Activated effector memory CD4-positive, alpha-beta T cell treated with anti-CD3 and anti-CD28 coated beads, Interleukin-2, amount 50 U/mL, for 16 hours (primary cell): ENCODE measurements at regions not wholly inside any gene's neighbourhood (a gene's known extent, or its start where the extent isn't known, plus 50 kb on each side); places are given as distances from the start of the nearest gene placed in this dataset.
"Not testable (repeated sequence)": the region's sequence is repeated elsewhere in the genome, so short reads cannot be mapped to it uniquely, and the experiment has no call there.

Experiments
- DNase-seq: peaks from one replicate; pipeline ENCODE4 v3.0.0-alpha.2; 2020

DNA sequence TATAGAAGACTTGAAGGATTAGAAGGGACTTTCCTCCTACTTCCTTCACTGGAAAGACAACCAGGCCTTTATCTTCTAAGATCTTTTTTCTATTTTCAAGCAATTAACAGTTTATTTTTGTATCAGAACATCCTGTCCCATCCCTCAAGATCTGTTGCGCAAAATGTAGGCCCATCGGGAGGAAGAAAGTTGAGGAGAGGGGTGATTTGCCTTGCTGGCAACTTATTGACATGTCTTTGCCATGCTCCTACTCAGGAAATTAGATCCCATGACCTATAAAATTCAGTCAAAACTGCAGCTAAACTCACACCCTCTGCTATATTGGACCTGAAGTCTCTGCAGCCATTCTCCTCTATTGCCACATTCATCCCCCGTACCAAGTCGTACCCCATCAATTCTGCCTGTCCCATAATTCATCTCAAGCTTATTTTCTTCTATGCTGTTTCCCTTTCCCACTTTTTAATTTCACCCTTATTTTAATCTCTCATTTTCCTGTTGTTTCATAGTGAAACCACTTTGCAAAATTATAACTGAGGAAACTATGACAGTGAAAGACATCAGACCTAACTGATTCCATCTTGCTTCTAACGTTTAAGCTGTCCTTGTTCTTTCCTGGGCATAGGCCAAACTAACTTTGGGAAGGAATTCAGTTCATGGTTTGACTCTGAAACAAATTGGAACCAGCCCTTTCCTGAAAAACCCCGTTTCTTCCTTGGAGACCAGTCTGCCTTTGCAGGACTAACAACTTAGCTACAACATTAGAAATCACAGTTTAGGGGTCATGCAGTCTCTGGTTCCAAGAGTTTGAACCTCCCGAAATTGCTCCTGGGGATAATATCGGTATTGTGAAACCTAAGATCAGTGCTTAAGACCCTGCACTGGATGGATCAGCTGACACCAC is 195.7 kb upstream of the PTBP2 start:
- DNase-seq, result no peak

GRCh38 chr1:96528672-96529071 is 192.9 kb upstream of the PTBP2 start:
- DNase-seq, result not testable (repeated sequence)

- DNase-seq, result no peak
Observed at GRCh38 chr1:96533820-96534219, 187.8 kb upstream of the PTBP2 start.

GRCh38 chr1:96536581-96536980 is 185.0 kb upstream of the PTBP2 start:
- DNase-seq, result no peak

DNA sequence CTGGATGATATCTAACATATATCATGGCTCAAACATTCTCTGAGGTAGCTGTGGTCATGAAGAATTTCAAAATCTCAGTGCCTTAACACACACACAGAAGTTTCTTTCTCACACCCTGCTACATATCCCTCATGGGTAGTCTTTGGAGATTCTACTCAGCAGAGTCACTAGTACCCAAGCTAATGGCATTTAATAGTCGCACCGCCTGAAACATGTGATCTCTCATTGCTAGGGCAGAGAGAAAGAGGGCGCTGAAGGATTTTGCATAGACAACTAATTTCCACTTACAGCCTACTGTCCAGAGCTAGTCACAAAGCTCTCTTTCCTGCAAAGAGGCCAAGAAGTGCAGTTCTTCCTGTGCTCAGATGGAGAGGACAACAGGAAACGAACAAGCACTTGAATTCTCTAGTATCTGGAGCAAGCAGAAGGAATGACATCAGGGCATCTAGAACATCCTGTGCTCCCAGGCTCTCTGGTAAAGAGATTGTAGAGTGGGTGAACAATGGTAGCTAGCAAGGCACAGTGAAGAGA is 183.4 kb upstream of the PTBP2 start:
- no peak for DNase-seq

DNA sequence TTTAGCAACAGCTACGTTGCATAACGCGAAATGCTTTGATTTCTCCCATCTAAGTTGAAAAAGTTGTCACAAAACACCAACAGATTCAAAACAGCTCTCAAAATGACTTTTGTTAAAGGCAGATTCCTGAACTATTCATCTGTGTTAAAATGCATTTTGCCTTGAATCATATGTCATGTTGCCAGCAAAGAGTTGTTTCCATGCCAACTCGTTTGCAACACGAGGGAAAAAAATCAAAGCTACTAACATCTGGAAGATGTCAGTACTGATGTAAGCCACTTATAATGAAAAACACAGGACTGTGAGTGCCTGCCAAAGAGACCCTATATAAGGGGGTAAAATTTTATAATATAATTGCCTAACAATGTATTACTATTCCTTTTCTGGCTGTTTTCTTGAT is 182.7 kb upstream of the PTBP2 start:
- DNase-seq, result no peak

DNA sequence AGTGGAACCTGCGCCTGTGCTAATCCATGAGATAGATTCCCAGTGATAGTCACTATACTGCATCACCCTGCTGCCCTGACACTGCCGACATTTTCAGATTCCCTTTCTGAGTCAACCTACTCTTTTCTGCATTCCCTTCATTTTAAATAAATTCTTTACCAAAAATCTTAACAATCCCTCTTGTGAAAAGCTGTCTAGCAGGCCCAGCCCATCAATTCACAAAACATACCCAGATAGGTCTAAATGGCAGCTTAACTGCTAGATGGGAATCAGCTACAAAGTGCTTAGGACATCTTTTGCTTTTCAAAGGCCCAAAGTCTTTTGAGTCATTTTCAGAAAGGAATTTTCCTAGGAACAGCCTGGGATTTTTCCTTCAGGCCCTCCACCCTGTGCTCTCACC is 180.1 kb upstream of the PTBP2 start:
- DNase-seq, result no peak

DNA sequence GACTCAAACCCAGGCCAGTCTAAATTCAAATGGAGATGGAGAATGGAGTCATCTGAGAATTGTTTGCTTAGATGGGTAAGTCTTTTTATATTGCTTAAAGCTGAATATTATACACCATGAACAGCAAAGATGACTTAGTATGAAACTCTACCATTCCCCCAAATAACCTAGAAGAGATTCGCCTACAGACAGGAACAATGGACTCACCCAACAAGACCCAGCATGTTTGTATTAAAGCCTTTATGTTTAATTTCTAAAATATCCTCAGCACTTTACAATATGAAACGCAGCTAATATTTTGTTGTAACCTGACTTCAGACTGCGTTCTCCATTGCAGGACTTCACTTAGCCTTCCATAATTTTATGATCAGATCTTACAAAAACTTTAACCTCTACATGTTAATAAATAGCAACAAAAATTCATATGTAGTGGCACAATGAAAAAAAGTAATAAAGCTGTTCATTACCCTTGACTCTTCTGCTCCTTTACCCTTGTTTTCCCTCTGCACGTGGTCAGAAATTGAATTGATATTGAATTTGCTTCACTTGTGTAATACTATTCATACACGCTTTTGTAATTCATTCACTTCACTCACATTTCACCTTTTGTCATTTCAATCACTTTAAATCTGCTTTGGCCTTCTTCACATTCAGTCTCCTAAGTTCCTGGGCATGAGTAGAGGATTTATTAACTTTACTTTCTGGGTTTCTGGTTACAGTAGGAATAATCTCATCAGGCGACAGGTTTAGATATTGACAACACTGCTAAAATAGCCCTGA is 177.3 kb upstream of the PTBP2 start:
- DNase-seq, result no peak

DNA sequence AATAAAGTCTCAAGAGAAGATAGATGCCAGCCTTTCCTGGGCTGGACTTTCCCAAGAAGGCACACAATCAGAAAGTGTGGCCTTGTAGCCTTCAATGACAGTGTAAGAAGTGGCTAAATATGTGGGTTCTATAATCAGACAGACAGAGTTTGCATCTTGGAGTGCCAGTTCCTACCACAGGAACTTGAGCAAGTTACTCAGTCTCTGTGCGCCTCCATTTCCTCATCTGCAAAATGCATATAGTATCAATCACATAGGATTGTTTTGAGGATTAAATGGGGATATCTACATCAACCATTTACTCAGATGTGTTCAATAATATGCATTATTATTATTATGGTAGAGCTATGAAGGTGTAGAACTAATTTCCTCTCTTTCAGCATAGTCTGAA is 176.8 kb upstream of the PTBP2 start:
- no peak for DNase-seq

DNA sequence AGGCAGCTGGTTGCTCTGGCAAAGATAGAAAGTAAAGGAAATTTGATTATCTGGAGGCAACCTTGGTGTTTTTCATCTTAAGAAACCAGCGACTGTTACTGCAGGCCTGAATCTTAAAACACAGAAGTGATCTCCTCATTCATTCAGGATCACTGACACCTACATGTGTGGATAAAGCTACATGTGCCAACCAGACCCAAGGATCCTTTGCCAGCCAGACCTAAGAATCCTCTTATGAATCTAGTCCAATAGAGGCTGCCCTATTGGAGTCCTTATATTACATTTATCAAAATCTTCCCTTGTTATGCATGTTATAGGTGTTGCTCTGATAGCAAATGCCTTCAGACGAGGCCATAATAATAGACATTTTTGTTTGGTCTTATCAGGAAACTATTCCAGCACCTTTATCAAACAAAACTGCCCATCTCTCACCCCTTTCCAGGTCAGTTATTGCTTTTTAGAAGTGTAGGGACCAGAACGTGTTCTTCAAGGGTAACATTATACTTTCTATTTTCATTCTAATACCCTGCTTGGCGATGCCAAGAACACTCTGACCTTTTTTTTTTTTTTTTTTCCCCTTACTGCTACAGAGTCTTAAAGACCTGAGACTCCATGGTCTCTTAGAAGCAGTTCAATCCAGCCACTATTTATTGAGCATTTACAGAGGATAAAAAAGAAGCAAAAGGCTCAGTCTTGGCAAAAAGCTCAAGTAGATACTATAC is 175.5 kb upstream of the PTBP2 start:
- no peak for DNase-seq

GRCh38 chr1:96550061-96550460 is 171.5 kb upstream of the PTBP2 start:
- DNase-seq, result no peak

GRCh38 chr1:96552451-96552850 is 169.1 kb upstream of the PTBP2 start:
- DNase-seq, result no peak

GRCh38 chr1:96553811-96554210 is 167.8 kb upstream of the PTBP2 start:
- DNase-seq, result no peak

DNA sequence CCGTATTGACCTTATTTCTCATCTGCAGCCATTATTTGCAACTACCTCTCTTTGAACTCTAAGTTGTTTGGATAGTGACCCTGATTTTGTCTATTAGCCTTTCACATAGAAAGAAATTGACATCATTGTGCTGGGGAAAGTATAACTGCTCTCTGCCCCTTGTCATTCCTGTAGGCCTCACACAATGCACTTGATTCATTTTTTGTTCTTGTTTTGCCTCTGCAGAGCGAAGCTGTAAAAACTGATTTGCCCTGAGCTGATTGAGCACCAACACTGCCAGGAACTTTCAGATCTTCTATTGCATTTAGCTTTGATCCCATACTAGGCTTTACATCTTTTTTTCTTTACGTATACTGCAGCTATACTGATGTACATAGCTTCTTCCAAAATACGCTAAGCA is 167.2 kb upstream of the PTBP2 start:
- no peak for DNase-seq

GRCh38 chr1:96557336-96557735 is 164.2 kb upstream of the PTBP2 start:
- no peak for DNase-seq

DNA sequence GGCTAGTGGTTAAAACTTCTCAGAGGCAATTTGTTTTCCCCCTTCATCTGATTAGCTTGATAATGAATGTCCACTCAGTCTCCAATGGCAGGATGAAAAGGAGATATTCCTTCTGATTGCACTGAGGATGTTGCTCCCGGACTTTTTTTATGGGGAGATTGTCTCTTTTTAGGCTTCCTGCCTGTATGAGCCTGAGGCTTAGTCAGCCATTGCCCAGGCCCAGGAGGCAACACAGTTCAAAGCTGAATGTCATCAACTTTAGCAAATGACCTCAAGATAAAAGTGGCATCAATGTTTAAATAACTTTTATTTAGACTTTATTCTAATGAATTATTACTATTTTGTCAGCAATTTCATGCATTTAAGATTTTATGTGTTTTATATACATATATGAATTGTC is 162.9 kb upstream of the PTBP2 start:
- no peak for DNase-seq

DNA sequence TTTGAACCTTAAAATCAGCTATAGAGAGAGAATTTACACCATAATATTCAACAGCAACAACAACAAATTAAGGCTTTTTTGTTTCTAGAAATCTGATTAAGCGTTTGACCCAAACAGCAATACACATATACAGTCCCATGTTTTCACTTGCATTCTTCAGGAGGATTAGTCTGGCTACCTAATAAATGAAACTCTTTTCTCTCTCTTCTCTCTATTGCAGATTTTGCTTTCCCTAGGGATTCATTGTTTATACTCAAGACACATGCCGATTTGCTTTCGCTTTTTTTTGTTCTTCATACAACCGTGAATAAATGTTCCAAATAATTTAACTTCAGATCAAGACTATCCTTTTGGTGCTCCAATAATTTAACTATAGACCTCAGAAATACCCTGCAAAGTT is 162.4 kb upstream of the PTBP2 start:
- no peak for DNase-seq

GRCh38 chr1:96559707-96560596 is 161.6 kb upstream of the PTBP2 start:
- DNase-seq, result no peak

DNA sequence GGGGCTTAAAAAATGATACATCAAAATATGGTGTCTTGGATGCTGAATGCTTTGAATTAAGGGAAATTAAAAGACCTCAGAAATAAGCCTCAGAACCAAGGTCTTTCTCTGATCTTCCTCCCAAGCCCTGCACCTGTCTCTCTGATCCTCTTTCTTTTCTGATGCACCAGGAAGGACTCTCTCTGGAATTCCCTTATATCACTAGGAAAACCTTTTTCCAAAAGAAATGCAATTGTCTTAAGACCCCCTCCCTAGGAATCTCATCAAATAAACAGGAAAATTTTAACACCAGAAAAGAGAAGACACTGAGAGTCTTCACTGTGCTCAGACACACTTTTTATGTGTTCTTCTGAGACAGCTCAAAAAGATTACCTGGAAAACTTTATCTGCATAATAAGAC is 159.5 kb upstream of the PTBP2 start:
- DNase-seq, result no peak

DNA sequence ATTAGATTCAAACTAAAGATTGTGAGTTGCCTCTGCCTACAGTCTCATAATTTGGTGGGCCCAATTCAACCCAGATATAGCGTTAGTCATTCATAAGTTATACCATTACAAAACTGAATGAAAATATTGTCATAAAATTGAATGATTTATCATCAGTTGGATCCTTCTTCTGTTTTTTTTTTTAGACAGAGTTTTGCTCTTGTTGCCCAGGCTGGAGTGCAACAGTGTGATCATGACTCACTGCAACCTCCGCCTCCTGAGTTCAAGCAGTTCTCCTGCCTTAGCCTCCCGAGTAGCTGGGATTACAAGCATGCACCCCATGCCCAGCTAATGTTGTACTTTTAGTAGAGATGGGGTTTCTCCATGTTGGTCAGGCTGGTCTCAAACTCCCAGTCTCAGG is 157.2 kb upstream of the PTBP2 start:
- not testable (repeated sequence) for DNase-seq

DNA sequence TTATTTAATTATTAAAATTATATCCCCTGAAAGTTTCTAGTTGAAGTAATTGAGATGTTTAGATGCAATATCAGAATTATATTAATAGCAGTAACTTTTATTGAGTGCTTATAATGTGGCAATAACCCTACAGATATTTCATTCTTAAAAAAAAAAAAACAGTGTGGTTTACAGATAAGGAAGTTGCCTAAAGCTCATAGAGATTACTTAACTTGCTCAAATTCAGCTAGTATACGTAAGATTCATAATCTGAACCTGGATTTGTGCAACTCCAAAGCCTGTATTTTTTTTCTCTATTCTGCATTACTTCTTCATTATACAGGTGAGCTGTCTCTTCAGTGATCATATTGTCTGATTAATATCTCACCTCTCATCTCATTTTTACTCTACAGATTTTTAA is 156.0 kb upstream of the PTBP2 start:
- no peak for DNase-seq

DNA sequence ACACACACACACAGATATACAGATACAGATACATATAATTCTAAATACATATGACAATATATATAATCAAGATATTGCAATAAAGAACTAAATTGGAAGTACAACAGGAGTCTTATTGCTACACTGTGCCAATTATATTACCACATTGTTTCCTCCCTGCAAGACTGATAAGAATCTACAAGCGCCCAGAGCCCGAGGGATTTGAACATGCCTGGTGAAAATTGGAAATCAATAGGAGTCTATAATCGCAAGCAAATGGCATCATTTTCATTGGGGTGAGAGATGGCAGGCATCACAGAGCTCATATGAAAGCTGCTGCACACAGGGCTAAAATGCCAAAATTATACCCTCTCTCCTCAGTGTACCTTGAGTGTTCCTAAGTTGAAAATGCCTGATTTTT is 152.9 kb upstream of the PTBP2 start:
- DNase-seq, result no peak
